ENCODE measurements at regions not wholly inside any gene's neighbourhood (a gene's known extent, or its start where the extent isn't known, plus 50 kb on each side); places are given as distances from the start of the nearest gene placed in this dataset.

- Histone ChIP-seq H3K4me1 (ENCODE audit: insufficient read depth, low read length) (peaks cover 8% of the 10 kb centered on the region), H3K36me3 (ENCODE audit: insufficient read depth, low read length) (no peaks in the 10 kb centered on the region), H3K4me3 (ENCODE audit: low read length) (no peak overlapping the region), H3K27me3 (ENCODE audit: insufficient read depth, low read length, poor library complexity, severe bottlenecking) (no peaks in the 10 kb centered on the region), H3K27ac (ENCODE audit: low read depth, low read length) (no peak overlapping the region), H3K9me3 (ENCODE audit: low read length) (no peaks in the 10 kb centered on the region)
- H3K9me3 Mint-ChIP-seq, result peaks cover 0 to 2% (median 0%) of the 10 kb centered on the region in 5 donors
- DNase-seq, result no peak
- H3K27ac Mint-ChIP-seq, result no peak overlapping the region
- peaks cover 11 to 30% of the 10 kb centered on the region in 2 donors for H3K27me3 Mint-ChIP-seq
- CTCF ChIA-PET, result interaction anchor here (1.0 kb wide), 1 partner anchor 40 kb away, joined by 3 read pairs; no protein-coding TSS in a partner anchor
- H3K4me3 Mint-ChIP-seq, result no peak overlapping the region
- H3K36me3 Mint-ChIP-seq, result no peaks in the 10 kb centered on the region
- POLR2A ChIA-PET, result no interaction called here
- peaks cover 3 to 8% (median 8%) of the 10 kb centered on the region in 3 donors for H3K4me1 Mint-ChIP-seq
These were observed 96.8 kb upstream of the USP15 start for GRCh38 chr12:62163368-62163767.

GRCh38 chr12:62164036-62164435 is 96.2 kb upstream of the USP15 start:
- Mint-ChIP-seq H3K4me1 (peaks cover 1 to 2% (median 1%) of the 10 kb centered on the region in 3 donors), H3K4me3 (no peak overlapping the region), H3K27ac (no peak overlapping the region), H3K27me3 (peaks cover 11 to 30% of the 10 kb centered on the region in 2 donors), H3K9me3 (peaks cover 0 to 2% (median 0%) of the 10 kb centered on the region in 5 donors), H3K36me3 (no peaks in the 10 kb centered on the region)
- Histone ChIP-seq H3K4me3 (ENCODE audit: low read length) (no peak overlapping the region), H3K27ac (ENCODE audit: low read depth, low read length) (no peak overlapping the region), H3K36me3 (ENCODE audit: insufficient read depth, low read length) (no peaks in the 10 kb centered on the region), H3K9me3 (ENCODE audit: low read length) (no peaks in the 10 kb centered on the region), H3K4me1 (ENCODE audit: insufficient read depth, low read length) (peaks cover 4% of the 10 kb centered on the region), H3K27me3 (ENCODE audit: insufficient read depth, low read length, poor library complexity, severe bottlenecking) (no peaks in the 10 kb centered on the region)
- DNase-seq, result no peak
- CTCF ChIA-PET, result interaction anchor here (1.0 kb wide), 1 partner anchor 39 kb away, joined by 3 read pairs; no protein-coding TSS in a partner anchor
- POLR2A ChIA-PET, result no interaction called here

- no peak overlapping the region for H3K4me3 Mint-ChIP-seq
- ChIA-PET POLR2A (no interaction called here), CTCF (no interaction called here)
These were observed 93.7 kb upstream of the USP15 start for GRCh38 chr12:62166525-62166924.

GRCh38 chr12:62168411-62168810 is 91.8 kb upstream of the USP15 start:
- no peaks in the 10 kb centered on the region for H3K4me1 ChIP-seq (ENCODE audit: insufficient read depth, low read length)
- Mint-ChIP-seq H3K27ac (no peak overlapping the region), H3K27me3 (peaks cover 4 to 33% of the 10 kb centered on the region in 2 donors), H3K4me1 (no peaks in the 10 kb centered on the region), H3K4me3 (no peak overlapping the region), H3K36me3 (no peaks in the 10 kb centered on the region), H3K9me3 (no peaks in the 10 kb centered on the region)
- no peaks in the 10 kb centered on the region for H3K27me3 ChIP-seq (ENCODE audit: insufficient read depth, low read length, poor library complexity, severe bottlenecking)
- H3K4me3 ChIP-seq (ENCODE audit: low read length), result no peak overlapping the region
- ChIA-PET POLR2A (no interaction called here), CTCF (no interaction called here)
- H3K27ac ChIP-seq (ENCODE audit: low read depth, low read length), result no peak overlapping the region
- DNase-seq, result no peak
- H3K36me3 ChIP-seq (ENCODE audit: insufficient read depth, low read length), result no peaks in the 10 kb centered on the region
- no peaks in the 10 kb centered on the region for H3K9me3 ChIP-seq (ENCODE audit: low read length)

More at GRCh38 chr12:62166525-62166924, 93.7 kb upstream of the USP15 start:
- Mint-ChIP-seq H3K4me1 (no peaks in the 10 kb centered on the region), H3K36me3 (no peaks in the 10 kb centered on the region), H3K27ac (no peak overlapping the region), H3K9me3 (no peaks in the 10 kb centered on the region), H3K27me3 (peaks cover 4 to 33% of the 10 kb centered on the region in 2 donors)
- Histone ChIP-seq H3K36me3 (ENCODE audit: insufficient read depth, low read length) (no peaks in the 10 kb centered on the region), H3K27ac (ENCODE audit: low read depth, low read length) (no peak overlapping the region), H3K9me3 (ENCODE audit: low read length) (no peaks in the 10 kb centered on the region), H3K4me3 (ENCODE audit: low read length) (no peak overlapping the region), H3K27me3 (ENCODE audit: insufficient read depth, low read length, poor library complexity, severe bottlenecking) (no peaks in the 10 kb centered on the region), H3K4me1 (ENCODE audit: insufficient read depth, low read length) (no peaks in the 10 kb centered on the region)
- no peak for DNase-seq

GRCh38 chr12:62170241-62170640 is 90.0 kb upstream of the USP15 start:
- no peak overlapping the region for H3K4me3 Mint-ChIP-seq

GRCh38 chr12:62190689-62191490 is 69.3 kb upstream of the USP15 start:
- Histone ChIP-seq H3K27me3 (ENCODE audit: insufficient read depth, low read length, poor library complexity, severe bottlenecking) (peaks cover 12% of the 10 kb centered on the region), H3K4me3 (ENCODE audit: low read length) (peak overlapping the region; percentile 55), H3K4me1 (ENCODE audit: insufficient read depth, low read length) (peaks cover 24% of the 10 kb centered on the region), H3K9me3 (ENCODE audit: low read length) (no peaks in the 10 kb centered on the region), H3K27ac (ENCODE audit: low read depth, low read length) (no peak overlapping the region), H3K36me3 (ENCODE audit: insufficient read depth, low read length) (no peaks in the 10 kb centered on the region)
- peaks cover 30 to 72% of the 10 kb centered on the region in 2 donors for H3K27me3 Mint-ChIP-seq
- peak in 1 of 5 donors; percentile 23 for DNase-seq
- H3K4me1 Mint-ChIP-seq, result peaks cover 23 to 30% (median 27%) of the 10 kb centered on the region in 3 donors
- no peaks in the 10 kb centered on the region for H3K36me3 Mint-ChIP-seq
- ChIA-PET POLR2A (no interaction called here), CTCF (interaction anchor here (1.2 to 1.3 kb wide), 2 partner anchors 9 to 11 kb away, joined by 3 read pairs; no protein-coding TSS in a partner anchor)
- H3K4me3 Mint-ChIP-seq, result peak overlapping the region; percentile 55 to 89 (median 78)
- H3K9me3 Mint-ChIP-seq, result no peaks in the 10 kb centered on the region
- no peak overlapping the region for H3K27ac Mint-ChIP-seq

More at GRCh38 chr12:62170241-62170640, 90.0 kb upstream of the USP15 start:
- Histone ChIP-seq H3K36me3 (ENCODE audit: insufficient read depth, low read length) (no peaks in the 10 kb centered on the region), H3K4me3 (ENCODE audit: low read length) (no peak overlapping the region), H3K9me3 (ENCODE audit: low read length) (no peaks in the 10 kb centered on the region), H3K4me1 (ENCODE audit: insufficient read depth, low read length) (no peaks in the 10 kb centered on the region), H3K27me3 (ENCODE audit: insufficient read depth, low read length, poor library complexity, severe bottlenecking) (no peaks in the 10 kb centered on the region), H3K27ac (ENCODE audit: low read depth, low read length) (no peak overlapping the region)
- no peaks in the 10 kb centered on the region for H3K4me1 Mint-ChIP-seq
- H3K36me3 Mint-ChIP-seq, result no peaks in the 10 kb centered on the region
- H3K27ac Mint-ChIP-seq, result no peak overlapping the region
- no peak for DNase-seq
- H3K9me3 Mint-ChIP-seq, result no peaks in the 10 kb centered on the region
- ChIA-PET CTCF (no interaction called here), POLR2A (no interaction called here)
- peaks cover 6 to 29% of the 10 kb centered on the region in 2 donors for H3K27me3 Mint-ChIP-seq

GRCh38 chr12:62191491-62192179 is 68.6 kb upstream of the USP15 start:
- no peaks in the 10 kb centered on the region for H3K9me3 ChIP-seq (ENCODE audit: low read length)
- peaks cover 23 to 30% (median 27%) of the 10 kb centered on the region in 3 donors for H3K4me1 Mint-ChIP-seq
- H3K27ac Mint-ChIP-seq, result peak overlapping the region in 1 of 8 donors; percentile 55
- peaks cover 12% of the 10 kb centered on the region for H3K27me3 ChIP-seq (ENCODE audit: insufficient read depth, low read length, poor library complexity, severe bottlenecking)
- H3K4me1 ChIP-seq (ENCODE audit: insufficient read depth, low read length), result peaks cover 24% of the 10 kb centered on the region
- H3K27ac ChIP-seq (ENCODE audit: low read depth, low read length), result no peak overlapping the region
- no peaks in the 10 kb centered on the region for H3K36me3 ChIP-seq (ENCODE audit: insufficient read depth, low read length)
- no peaks in the 10 kb centered on the region for H3K36me3 Mint-ChIP-seq
- H3K9me3 Mint-ChIP-seq, result no peaks in the 10 kb centered on the region
- H3K4me3 Mint-ChIP-seq, result peak overlapping the region; percentile 55 to 92 (median 80)
- ChIA-PET CTCF (interaction anchor here (0.7 to 1.3 kb wide), 2 partner anchors 11 to 14 kb away, joined by 3 read pairs; no protein-coding TSS in a partner anchor), POLR2A (no interaction called here)
- DNase-seq, result peak in 1 of 5 donors; percentile 19
- peaks cover 30 to 68% of the 10 kb centered on the region in 2 donors for H3K27me3 Mint-ChIP-seq
- H3K4me3 ChIP-seq (ENCODE audit: low read length), result peak overlapping the region; percentile 55

Data from CD8-positive, alpha-beta memory T cell (primary cell).